HG03520 (cell line): ENCODE measurements at regions not wholly inside any gene's neighbourhood (a gene's known extent, or its start where the extent isn't known, plus 50 kb on each side); places are given as distances from the start of the nearest gene placed in this dataset.
"Not testable (repeated sequence)": the region's sequence is repeated elsewhere in the genome, so short reads cannot be mapped to it uniquely, and the experiment has no call there.

Source experiments
- ATAC-seq: cut with Tn5 transposase; IDR thresholded peaks from one replicate; pipeline ENCODE4 v1.9.1; 2021; ENCODE audit warnings: mild to moderate bottlenecking, moderate library complexity; ENCODE audit not compliant: unreplicated experiment

DNA sequence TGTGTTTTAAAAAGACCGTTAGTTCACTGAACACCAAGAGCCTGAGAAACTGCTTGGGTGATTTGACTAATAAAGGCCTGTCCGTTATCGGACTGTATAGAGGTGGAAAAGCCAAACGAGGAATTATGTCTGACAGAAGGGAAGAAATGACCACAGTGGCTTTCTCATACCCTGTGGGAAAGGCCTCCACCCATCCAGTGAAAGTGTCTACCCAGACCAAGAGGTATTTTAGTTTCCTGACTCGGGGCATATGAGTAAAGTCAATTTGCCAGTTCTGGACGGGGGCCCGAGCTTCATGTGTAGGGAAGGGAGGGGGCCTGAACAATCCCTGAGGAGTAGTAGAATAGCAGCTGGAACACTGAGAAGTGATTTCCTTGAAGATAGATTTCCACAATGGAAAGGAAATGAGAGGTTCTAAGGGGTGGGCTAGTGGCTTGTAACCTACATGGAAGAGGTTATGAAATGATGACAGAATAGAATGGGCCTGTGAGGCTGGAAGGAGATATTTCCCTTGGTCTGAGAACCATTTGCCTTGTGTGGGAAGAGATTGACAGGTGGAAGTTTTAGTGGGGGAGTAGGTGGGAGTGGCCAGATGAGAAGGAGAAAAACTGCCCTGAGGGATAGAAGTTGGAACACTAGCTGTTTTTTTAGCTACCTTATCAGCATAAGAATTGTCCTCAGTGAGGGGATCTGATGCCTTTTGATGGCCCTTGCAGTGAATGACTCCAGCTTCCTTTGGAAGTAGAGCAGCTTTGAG, 106.4 kb upstream of the PPM1J start:
- ATAC-seq: not testable (repeated sequence)

DNA sequence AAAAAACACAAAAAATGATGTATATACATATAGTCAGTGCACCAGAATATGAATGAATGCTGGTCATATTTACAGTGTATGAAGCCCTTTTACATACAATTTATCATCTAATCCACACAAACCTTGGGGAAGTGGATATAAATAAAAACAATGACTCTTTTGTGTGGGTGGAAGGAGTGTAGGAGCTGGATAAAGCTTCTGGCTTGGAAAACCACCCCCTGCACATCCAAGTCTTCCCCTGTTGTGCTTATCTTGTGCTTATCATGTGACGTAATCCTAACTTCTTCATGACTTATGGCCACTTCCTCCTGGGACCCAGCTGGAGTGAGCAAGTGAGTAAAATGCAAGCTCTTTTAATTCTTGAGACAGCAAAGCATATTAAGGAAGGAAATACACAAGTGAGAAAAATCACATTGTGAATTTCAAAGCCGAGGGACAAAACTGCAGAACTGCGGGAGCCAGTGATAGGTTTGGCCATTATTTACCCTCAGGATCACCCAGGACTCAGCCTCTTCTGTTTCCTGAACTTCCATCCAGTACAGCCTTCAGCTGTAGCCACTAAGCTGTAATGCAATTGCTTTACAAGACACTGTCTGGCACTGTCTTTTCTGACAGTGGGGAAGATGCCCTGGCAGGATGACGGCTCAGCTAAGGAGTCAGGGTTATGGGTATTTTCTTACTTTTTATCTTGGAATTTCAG, 104.0 kb upstream of the PPM1J start:
- no peak for ATAC-seq

DNA sequence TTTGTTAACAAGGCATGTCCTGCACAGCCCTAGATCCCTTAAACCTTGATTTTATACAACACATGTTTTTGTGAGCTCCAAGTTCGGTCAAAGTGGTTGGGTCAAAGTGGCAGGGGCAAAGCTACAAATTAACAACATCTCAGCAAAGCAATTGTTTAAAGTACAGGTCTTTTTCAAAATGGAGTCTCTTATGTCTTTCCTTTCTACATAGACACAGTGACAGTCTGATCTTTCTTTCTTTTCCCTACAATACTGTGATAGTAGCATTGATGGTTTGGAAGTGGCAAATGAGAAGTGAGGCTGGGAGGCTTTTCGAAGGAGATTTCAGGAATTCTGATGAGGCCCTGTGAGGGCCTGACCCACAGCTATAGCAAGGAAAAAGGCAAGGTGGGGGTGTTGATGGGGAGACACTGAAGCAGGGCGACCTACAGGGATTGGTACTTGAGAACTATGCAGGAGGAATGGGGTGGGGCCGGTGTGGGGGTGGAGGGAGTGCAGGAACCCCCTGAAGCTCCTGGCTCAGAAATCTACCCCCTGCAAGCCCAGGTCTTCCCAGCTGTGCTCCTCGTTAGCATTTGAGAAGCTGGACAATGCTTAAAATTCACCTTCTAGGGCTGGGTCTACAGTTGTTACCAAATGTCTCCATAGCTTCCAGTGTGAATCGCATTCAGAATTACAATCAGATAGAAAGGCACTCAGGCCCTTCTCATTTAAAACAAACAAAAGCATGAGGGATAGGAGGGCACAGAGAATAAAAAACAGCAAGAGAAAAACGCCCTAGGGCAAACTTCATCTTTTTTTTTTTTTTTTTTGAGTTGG, 102.6 kb upstream of the PPM1J start:
- no peak for ATAC-seq

DNA sequence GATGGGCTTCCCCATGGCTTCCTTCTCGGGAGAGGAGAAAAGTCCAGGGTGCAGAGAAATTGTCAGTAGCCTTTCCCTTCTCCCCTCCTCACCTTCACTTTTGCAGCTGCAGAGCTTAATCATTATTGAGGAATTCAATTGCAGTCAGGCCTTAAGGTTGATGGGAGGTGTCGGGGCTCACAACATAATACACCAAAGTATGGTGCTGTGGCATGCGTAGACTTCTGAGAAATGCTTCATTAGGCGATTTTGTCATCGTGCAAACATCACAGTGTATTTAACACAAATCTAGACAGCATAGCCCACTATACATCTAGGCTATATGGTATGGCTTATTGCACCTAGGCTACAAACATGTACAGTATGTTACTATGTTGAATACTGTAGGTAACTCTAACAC, 100.2 kb upstream of the PPM1J start:
- no peak for ATAC-seq

DNA sequence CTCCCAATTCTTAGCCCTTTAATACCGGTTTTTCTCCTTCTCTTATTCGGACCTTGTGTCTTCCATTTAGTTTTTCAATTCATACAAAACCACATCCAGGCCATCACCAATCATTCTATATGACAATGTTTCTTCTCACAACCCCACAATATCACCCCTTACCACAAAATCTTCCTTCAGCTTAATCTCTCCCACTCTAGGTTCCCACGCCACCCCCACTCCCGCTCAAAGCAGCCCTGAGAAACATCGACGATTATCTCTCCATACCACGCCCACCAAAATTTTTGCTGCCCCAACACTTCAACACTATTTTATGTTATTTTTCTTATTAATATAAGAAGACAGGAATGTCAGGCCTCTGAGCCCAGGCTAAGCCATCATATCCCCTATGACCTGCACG, 99.5 kb upstream of the PPM1J start:
- ATAC-seq: not testable (repeated sequence)

DNA sequence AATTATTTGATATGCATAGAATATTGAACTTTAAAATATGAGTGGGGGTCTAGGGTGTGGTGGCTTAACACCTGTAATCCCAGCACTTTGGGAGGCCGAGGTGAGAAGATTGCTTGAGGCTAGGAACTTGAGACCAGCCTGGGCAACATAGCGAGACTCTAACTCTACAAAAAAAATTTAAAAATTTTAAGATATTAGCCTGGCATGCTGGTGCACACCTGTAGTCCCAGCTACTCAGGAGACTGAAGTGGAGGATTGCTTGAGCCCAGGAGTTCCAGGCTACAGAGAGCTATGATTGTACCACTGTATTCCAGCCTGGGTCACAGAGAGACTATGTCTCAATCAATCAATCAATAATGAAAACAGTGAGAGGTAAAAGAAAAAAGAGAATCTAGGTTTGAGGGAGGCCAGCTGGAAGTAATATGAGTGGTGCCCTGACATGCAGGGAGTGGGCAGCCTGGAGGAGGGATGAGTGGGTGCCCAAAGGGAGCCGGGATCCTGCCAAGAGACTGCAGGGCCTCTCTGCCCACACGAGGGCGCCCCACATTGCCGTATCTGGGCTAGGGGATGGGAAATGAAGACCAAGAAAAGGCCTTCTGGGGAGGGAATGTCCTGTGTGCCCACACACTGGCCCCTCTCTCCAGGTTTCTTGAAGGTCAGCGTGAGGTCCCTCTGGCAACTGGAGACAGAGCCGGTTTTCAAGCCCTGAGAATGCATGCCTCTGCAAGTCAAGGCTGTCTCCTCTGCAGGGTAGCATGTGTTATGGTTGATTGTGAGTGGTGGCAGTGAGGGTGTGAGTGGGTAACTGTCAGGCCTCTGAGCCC, 93.9 kb upstream of the PPM1J start:
- no peak for ATAC-seq

DNA sequence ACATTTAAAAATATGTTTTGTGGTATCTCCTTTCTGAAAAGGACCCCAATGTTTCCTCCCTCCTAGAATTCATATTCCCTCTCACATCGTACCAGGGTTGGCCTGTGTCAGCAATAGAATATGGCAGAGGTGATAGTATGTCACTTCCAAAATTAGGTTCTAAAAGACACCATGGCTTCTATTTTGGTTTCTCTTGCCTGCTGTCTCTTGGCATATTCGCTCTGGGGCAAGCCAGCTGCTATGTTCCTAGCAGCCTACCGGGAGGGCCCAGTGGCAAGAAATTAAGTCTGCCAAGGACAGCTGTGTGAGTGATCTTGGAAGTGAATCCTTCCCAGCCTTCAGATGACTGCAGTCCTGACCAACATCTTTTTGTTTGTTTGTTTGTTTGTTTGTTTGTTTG, 92.9 kb upstream of the PPM1J start:
- ATAC-seq: no peak

DNA sequence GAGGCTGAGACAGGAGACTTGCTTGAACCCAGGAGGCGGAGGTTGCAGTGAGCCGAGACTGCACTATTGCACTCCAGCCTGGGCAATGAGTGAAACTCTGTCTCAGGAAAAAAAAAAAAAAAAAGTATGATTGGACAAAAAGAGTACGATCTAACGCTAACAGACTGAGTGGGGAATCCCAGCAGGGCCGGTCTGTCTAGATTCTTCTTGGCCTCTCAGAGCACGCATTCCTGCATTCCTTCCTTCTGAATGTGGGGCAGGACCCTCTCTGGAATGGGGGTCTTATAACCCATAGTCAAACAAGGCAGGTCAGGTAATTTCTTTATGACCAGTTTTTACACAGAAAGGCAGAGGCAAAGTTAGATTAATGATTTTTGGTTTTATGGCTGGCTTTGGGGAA, 92.0 kb upstream of the PPM1J start:
- ATAC-seq: no peak

DNA sequence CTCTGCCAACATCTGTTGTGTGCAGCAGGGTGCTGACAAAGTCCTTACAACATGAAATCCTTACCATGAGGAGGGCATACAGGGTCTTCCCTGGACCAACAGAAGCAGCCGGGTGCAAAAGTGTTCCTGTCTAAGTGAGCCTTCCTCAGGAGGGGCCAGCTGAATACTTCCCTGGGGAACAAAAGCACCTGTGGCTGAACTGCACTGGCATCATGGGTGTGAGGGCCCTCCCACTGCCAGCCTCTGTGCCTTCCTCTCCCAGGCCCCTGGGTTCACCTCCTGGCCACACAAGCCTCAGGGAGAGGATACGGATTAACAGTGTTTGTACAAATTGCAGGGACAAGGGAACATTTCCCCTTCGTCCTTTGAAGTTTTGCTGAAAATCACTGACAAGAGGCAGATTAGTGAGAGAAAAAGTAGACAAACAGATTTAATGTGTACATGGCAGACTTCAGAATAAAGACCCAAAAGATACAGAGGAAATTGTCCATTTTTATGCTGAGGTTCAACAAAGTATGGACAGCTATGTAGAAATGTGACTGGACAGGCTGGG, 91.0 kb upstream of the PPM1J start:
- no peak for ATAC-seq

DNA sequence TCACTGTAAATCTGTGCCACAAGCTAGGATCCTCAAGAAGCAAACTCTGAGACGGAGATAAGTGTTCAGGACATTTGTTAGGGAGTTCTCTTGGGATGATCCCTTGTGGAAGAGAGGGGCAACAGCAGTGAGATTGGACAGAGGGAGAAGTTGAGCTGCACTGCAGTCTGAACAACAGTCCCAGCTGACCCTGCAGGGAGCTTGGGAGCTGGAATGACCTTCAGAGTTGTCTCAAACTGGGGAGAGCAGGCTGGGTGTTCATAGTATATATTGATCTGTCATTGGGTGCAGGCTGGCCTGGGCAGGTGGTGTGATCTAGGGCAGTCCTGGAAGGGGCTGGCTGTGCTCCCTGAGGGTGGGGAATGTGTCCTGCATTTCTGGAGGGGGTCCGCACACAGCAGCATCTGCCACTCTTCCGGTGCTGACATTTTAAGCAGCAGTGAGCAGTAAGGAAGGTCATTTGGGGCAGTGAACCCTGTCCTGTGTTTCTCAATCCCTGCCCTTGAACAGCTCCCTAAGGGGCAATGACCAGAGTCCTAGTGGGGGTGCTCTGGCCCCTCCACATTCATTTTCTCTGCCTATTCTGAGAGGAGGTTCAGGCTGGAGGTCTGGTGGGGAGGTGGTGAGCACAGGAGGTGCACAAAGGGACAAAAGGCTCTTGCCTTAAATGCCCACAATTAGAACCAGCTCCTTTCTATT, 90.2 kb upstream of the PPM1J start:
- ATAC-seq: no peak

DNA sequence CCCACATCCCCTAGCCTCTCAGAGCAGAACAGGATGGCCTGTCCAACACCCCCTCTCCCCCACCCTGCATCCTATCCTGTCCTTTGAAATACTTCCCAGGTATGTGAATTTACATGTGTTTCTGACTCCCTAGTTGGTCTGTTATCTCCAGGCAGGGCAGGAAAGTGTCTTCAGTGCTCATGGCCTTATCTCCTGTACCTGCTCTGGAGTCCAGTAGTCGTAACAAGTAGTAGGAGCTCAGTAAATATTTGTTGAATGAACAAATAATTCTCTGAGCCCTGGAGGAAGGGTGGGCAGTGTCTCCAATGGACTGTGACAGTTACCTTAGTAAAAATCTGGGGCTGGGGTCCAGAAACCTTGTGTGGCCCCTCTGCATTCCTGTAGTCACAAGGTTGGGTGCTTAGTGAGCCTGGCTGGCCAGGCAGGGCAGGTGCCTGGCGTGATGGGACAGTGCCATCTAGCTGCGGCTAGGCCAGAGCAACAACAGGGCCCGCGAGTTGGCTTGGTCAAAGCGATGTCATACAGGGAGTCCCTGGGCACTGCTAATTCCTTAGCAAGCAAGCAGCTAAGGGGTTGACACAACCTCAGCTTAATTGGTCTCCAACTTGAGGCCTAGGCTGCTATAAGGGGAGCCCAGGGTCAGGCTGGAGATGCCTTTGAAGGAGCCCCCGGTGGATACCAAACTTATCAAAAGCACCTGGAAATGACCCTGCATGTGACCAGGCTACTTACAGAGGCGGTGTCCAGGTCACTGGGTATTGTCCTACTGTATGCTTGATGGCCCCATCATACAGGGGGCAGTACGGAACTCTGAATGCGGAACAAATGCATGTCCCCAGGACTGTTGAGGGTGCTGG, 89.0 kb upstream of the PPM1J start:
- ATAC-seq: no peak

DNA sequence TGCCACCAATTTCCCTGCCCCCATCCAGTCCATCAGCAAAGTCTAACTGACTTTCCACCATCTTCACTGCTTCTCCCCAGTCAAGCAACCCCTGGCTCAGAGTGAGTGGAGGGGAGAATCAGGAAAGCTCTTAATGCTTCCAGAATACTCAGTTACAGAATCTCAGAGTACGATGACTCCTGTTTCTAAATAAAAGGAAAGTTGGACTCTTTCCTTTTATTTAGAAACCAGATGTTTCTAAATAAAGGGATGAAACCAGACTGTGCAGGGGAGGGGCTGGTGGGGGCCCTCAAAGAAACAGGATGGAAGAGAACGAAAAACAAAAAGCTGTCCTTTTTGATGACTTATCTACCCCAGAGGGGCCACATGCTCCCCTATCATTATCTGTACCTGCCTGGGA, 85.2 kb upstream of the PPM1J start:
- no peak for ATAC-seq

DNA sequence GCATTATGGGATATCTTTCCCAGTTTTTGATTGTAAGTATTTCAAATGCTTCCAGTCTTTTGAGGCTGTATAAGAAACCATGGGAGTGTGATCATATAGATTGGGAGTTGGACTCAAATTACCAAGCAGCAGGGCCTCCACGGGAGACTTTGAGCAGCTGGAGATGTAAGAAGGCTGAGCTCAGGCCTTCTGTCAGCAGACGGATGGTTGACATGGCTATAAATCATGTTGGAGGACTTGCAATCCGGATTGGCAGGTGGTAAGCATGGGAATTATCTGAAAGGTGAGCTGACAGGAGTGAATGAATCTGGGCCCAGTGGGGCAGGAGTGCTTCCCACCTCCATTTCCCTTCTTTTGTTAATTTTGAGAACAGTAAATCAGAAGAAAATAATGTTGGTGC, 83.2 kb upstream of the PPM1J start:
- no peak for ATAC-seq

DNA sequence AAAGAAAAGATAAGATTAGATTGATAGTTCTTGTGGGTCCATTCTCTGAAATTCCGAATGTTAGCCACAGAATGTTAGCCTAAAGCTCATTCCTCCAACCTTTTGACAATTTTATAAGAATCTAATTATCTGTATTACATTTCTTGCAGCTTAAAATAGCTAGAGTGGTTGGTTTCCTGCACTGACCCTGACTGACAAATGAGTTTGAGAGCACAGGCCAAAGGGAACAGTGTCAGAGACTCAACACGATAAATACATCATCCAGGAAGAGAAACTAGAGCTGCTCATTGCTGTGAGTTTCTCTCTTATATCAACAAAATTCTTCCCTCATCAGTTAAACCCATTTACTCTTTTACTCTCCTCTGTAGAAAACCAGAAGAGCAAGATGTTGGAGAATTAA, 82.1 kb upstream of the PPM1J start:
- ATAC-seq: no peak

DNA sequence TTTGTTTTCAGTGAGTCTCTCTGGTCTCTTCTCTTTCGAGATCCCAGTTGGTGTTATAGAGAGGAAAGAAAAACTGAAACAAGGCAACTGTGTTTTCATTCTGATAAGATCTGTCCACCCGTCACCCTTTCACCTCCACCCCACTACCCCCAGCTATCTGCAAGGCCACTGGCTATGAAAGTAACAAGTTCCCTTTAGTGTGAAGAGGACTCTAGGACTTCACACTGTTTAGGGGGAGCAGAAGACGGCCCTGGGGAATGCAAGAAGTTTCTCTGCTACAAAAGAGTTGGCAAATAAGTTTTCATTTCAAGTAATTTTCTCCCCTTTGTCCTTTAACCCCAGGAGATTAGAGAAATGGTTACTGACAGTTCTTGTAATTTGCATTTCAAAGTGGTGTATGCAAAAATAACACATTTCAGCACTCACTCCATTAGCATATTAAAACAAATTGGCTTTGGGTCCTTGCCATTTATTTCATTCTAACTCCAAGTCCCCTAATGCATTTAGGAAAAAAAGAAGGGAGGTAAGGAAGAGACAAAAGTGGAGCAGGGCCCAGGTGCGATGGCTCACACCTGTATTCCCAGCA, 79.6 kb upstream of the PPM1J start:
- no peak for ATAC-seq

DNA sequence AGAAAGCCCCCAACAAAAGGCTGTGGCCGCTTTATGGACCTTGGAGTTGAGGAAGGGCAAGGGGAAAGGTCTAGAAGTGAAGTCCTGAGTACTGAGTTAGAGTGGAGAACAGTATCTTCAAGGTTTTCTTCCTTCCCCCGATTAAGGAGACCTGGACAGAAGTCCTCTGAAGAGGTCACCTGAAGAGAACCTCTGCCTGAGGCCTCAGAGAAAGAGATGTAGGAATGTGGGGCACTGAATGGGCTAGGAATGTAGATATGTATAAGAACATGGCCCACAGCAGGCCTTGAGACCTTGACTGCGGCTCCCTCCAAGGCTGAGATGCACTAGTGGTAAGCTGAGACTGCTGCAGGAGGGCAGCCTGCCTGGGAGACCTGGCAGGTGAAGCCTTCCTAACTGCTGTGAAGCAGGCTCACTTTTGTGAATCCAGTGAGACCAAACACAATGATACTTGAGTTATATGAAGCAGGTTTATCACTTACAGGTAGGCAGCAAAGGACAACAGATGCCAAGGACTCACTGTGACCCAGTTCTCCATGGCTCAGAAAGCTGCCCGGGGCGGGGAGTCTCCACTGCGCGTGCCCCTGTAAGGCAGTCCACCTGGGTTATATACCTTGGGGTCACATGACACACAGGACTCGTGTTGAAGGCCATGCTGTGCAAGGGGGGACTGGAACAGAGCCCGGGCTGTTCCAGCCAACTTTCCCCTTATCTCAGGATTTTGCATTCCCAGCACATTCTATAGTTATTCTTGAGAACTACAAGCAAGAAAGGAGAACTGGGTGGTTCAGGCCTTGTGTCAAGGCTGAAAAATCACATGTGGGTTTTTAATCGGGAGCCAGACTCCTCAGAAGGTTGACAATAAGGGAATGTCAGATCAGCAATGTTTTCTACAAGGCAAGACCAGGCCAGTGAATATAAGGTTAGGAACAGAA, 78.8 kb upstream of the PPM1J start:
- ATAC-seq: no peak

DNA sequence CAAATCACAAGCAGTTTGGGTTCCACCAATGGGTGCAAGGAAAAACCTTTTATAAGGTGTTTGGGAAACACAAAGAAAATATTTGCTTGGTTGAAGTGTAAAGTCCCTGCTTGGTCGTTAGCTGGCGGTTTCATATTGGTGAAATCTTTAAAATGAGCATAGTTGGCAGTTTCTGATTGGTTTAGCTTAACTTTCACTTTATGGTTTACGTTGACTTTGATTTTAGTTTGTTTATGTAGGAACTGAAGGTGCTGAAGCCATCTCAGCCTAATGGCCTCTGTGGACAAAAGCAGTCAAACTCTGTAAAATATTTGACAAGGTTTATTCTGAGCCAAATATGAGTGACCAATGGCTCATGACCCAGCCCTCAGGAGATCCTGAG, 76.6 kb upstream of the PPM1J start:
- no peak for ATAC-seq
